Heart left ventricle (tissue), 16 donors: ENCODE measurements at regions not wholly inside any gene's neighbourhood (a gene's known extent, or its start where the extent isn't known, plus 50 kb on each side); places are given as distances from the start of the nearest gene placed in this dataset.

ENCODE experiments used
- ATAC-seq, 4 donors: fragments of 200-7000 bp; cut with Tn5 transposase; one replicate each; pipeline ENCODE4 v1.9.1; 2020 to 2022; ENCODE audit warnings: moderate library complexity in 4 of 4, mild to moderate bottlenecking in 3 of 4, moderate number of reproducible peaks in 1 of 4
- DNase-seq, 5 donors: peaks; one replicate each; pipeline ENCODE4 v3.0.0-alpha.2; 2020
- H3K27ac ChIP-seq, 12 donors: fragments of 200-600 bp; sonication (generic) in 4 of 12; one replicate each; pipeline versions ENCODE4 v1.5.0 to v1.8.0; 2016 to 2022; ENCODE audit warnings: mild to moderate bottlenecking in 2 of 12
- H3K27me3 ChIP-seq, 9 donors: fragments of 200-600 bp; sonication (generic) in 2 of 9; one replicate each; pipeline versions ENCODE4 v1.5.1 to v1.8.0; 2016 to 2022; ENCODE audit warnings: mild to moderate bottlenecking in 3 of 9
- H3K36me3 ChIP-seq, 9 donors: fragments of 200-600 bp; sonication (generic) in 2 of 9; one replicate each; pipeline versions ENCODE4 v1.5.0 to v1.8.0; 2018 to 2022; ENCODE audit warnings: mild to moderate bottlenecking in 2 of 9
- H3K4me1 ChIP-seq, 12 donors: fragments of 200-600 bp; sonication (generic) in 4 of 12; one replicate each; pipeline versions ENCODE4 v1.5.0 to v1.8.0; 2016 to 2022; ENCODE audit warnings: mild to moderate bottlenecking in 3 of 12
- H3K4me3 ChIP-seq, 12 donors: fragments of 200-600 bp; sonication (generic) in 4 of 12; one replicate each; pipeline versions ENCODE4 v1.5.0 to v1.8.0; 2017 to 2022; ENCODE audit warnings: mild to moderate bottlenecking in 9 of 12, moderate library complexity in 4 of 12
- H3K9me3 ChIP-seq, 12 donors: fragments of 200-600 bp; sonication (generic) in 4 of 12; one replicate each; pipeline versions ENCODE4 v1.5.0 to v1.8.0; 2016 to 2022; ENCODE audit warnings: mild to moderate bottlenecking in 1 of 12
- POLR2A ChIP-seq, 2 donors: fragments of 450-650 bp; IDR thresholded peaks; one replicate each; pipeline ENCODE4 v1.6.1; 2017; ENCODE audit warnings: antibody characterized with exemption in 2 of 2, mild to moderate bottlenecking in 2 of 2, moderate library complexity in 2 of 2
- WGBS, 4 donors: extraction: QIAGEN DNeasy Blood & Tissue Kit in 2 of 4; methylation state at CpG; one replicate each; pipeline versions ENCODE4 v1.1.5 to v1.1.7; 2013 to 2018; 5-methylcytosine and 5-hydroxymethylcytosine counted together
- intact Hi-C, 10 donors: fragments of 100-400 bp; cut with DNase I; formaldehyde crosslinking; loops; one replicate each; pipeline versions ENCODE4 v1.11.1 to v1.14.2; 2022
- TF ChIP-seq, protein P1 (sequence below), 12 donors: fragments of 200-600 bp; sonication (generic) in 4 of 12; IDR thresholded peaks; one replicate each; pipeline versions ENCODE4 v1.5.0 to v1.8.0; 2018 to 2022; ENCODE audit warnings: antibody characterized with exemption in 12 of 12, mild to moderate bottlenecking in 5 of 12
- donor health status: ischemic (EF 13 %, LVEDD 7.1; RV severe dilation, severe dysfunction).
- donor health status: healthy with polysubstance abuse.
- donor health status: DM: no; HTN: yes; CAD: no.
- donor health status: DM: no; HTN: no; CAD: no.
- donor health status: ischemic (EF 25% LVEDD 6.9; RV normal size, moderate dysfunction).
- donor health status: ischemic (EF 25% LVEDD 5.7; RV mildly dilated, moderate dysfunction).
- donor health status: healthy.
- donor health status: DM: yes; HTN: yes; CAD: no.
- donor health status: ischemic (EF 35%, LVEDD 5.7; RV mildly dilated, moderate dysfunction).
- donor health status: nonischemic (EF 11% LVEDD 7.7; RV severe dilation, severe dysfunction).
- donor health status: DM: yes; HTN: yes; CAD: no.
- donor health status: PGD.
- donor health status: ischemic (EF 29% LVEDD 5.4; RV normal size, mild dysfunction).
- donor health status: nonischemic (EF 23%, LVEDD 6.1; RV moderate dilation, normal function).

DNA sequence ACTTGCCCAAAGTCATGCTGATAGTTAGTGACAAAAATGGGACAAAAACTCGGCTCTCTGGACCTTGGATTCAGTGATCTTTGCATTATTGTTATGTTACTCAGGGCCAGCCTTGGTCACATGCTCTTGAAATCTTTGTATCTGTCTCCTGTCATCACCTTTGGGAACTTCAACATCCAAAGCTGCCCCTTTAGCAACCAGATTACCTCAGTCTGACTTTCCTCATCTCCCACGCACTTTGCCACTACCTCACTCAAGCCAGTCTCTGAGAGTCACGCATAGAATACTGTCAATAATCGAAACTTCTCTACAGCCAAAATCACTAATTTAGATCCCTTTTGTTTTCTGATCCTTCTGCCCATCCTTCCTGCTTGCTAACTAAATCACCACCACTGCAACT lies 90.8 kb upstream of the DAAM1 start:
- Histone ChIP-seq H3K9me3 (no peaks in the 10 kb centered on the region), H3K4me1 (no peaks in the 10 kb centered on the region), H3K27me3 (peaks cover 0 to 34% (median 6%) of the 10 kb centered on the region in 9 donors), H3K4me3 (no peak overlapping the region), H3K27ac (no peak overlapping the region), H3K36me3 (no peaks in the 10 kb centered on the region)
- DNase-seq (no peak), ATAC-seq (no peak)
- WGBS, 4 donors, result 71 to 82% (median 75%) methylated on average over 4 of the region's 4 CpGs
- intact Hi-C loops, result no loop called here
- TF ChIP-seq, protein P1, sequence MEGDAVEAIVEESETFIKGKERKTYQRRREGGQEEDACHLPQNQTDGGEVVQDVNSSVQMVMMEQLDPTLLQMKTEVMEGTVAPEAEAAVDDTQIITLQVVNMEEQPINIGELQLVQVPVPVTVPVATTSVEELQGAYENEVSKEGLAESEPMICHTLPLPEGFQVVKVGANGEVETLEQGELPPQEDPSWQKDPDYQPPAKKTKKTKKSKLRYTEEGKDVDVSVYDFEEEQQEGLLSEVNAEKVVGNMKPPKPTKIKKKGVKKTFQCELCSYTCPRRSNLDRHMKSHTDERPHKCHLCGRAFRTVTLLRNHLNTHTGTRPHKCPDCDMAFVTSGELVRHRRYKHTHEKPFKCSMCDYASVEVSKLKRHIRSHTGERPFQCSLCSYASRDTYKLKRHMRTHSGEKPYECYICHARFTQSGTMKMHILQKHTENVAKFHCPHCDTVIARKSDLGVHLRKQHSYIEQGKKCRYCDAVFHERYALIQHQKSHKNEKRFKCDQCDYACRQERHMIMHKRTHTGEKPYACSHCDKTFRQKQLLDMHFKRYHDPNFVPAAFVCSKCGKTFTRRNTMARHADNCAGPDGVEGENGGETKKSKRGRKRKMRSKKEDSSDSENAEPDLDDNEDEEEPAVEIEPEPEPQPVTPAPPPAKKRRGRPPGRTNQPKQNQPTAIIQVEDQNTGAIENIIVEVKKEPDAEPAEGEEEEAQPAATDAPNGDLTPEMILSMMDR (IDR thresholded peaks at IDR 0.05), result no peak
- TF ChIP-seq POLR2A (IDR thresholded peaks at IDR 0.05), result no peak

DNA sequence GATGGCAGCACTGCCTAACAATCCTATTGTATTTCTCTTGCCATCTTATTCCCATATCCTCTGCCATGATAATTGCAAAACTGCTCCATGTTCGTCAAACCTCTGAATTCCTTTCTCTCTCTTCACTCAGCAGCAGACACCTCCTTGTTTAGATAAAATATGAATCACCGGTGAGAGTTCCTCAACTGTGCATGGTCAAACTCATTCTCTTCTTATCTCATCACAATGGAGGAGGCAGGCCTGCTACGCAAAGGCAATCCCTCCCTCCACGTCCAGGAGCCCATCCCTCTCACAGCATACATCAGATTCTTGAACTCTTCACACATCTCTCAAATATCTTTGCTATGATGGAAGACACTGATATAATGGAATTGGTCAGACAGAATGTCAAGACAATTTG lies 90.1 kb upstream of the DAAM1 start:
- H3K4me3 ChIP-seq, result no peak overlapping the region
- DNase-seq, result no peak
- no peak for ATAC-seq
- no peaks in the 10 kb centered on the region for H3K36me3 ChIP-seq
- TF ChIP-seq, protein P1 (IDR thresholded peaks at IDR 0.05), result no peak
- TF ChIP-seq POLR2A (IDR thresholded peaks at IDR 0.05), result no peak
- no peaks in the 10 kb centered on the region for H3K4me1 ChIP-seq
- H3K27ac ChIP-seq, result no peak overlapping the region
- H3K27me3 ChIP-seq, result peaks cover 0 to 27% (median 6%) of the 10 kb centered on the region in 9 donors
- intact Hi-C loops, result no loop called here
- WGBS, 4 donors, result 63 to 76% (median 64%) methylated on average over 4 of the region's 4 CpGs
- H3K9me3 ChIP-seq, result no peaks in the 10 kb centered on the region

DNA sequence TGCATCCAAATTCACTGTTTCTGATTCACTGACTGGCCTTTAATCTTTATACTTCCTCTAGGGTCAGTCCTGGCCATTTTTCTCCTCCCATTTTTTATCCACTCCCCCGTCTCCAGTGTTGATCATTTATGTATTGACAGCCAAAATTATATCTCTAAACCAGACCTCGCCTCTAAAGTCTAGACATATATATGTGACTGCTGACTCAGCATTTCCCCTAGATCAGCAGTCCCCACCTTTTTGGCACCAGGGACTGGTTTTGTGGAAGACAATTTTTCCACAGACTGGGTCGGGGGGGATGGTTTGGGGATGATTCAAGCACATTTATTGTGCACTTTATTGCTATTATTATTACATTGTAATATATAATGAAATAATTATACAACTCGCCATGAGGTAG lies 88.3 kb upstream of the DAAM1 start:
- no peak for DNase-seq
- intact Hi-C loops, result no loop called here
- no peak for TF ChIP-seq POLR2A (IDR thresholded peaks at IDR 0.05)
- TF ChIP-seq, protein P1 (IDR thresholded peaks at IDR 0.05), result no peak
- no peak overlapping the region for H3K4me3 ChIP-seq
- H3K9me3 ChIP-seq, result no peaks in the 10 kb centered on the region
- no peaks in the 10 kb centered on the region for H3K36me3 ChIP-seq
- H3K27ac ChIP-seq, result no peak overlapping the region
- peaks cover 0 to 19% (median 3%) of the 10 kb centered on the region in 9 donors for H3K27me3 ChIP-seq
- WGBS, 4 donors, result 83 to 92% (median 90%) methylated on average over 4 of the region's 4 CpGs
- H3K4me1 ChIP-seq, result no peaks in the 10 kb centered on the region
- no peak for ATAC-seq

DNA sequence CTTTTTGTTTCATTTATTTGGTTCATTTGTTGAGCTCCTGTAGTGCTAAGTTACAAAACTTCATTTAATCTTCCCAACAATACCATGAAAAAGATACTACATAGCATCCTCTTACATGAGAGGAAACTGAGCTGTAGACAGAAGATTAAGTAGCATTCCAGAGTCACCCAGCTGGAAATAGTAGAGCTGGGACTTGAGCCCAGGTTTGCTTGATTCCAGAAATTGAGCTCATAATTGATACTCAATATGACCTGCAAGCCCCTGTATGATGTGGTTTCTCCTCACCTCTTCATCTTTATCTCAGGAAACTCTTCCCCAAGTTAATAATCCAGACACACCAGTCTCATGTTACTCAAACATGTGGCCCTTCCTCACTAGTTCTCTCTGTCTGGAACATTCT lies 87.0 kb upstream of the DAAM1 start:
- intact Hi-C loops, result no loop called here
- H3K36me3 ChIP-seq, result no peaks in the 10 kb centered on the region
- no peaks in the 10 kb centered on the region for H3K4me1 ChIP-seq
- TF ChIP-seq POLR2A (IDR thresholded peaks at IDR 0.05), result no peak
- TF ChIP-seq, protein P1 (IDR thresholded peaks at IDR 0.05), result no peak
- ATAC-seq, result no peak
- H3K9me3 ChIP-seq, result no peaks in the 10 kb centered on the region
- DNase-seq, result no peak
- peaks cover 0 to 17% (median 3%) of the 10 kb centered on the region in 9 donors for H3K27me3 ChIP-seq
- H3K4me3 ChIP-seq, result no peak overlapping the region
- no peak overlapping the region for H3K27ac ChIP-seq
